Colonic mucosa (tissue), 4 donors: ENCODE measurements at regions not wholly inside any gene's neighbourhood (a gene's known extent, or its start where the extent isn't known, plus 50 kb on each side); places are given as distances from the start of the nearest gene placed in this dataset.

Experiments
- DNase-seq: peaks from one replicate; pipeline ENCODE4 v3.0.0-alpha.2; 2020
- H3K27ac ChIP-seq: fragments of 200-600 bp; one replicate; pipeline ENCODE4 v1.8.0; 2021
- H3K27me3 ChIP-seq: fragments of 200-600 bp; one replicate; pipeline ENCODE4 v1.8.0; 2021
- H3K36me3 ChIP-seq: fragments of 200-600 bp; one replicate; pipeline ENCODE4 v1.8.0; 2021
- H3K4me1 ChIP-seq: fragments of 200-600 bp; one replicate; pipeline ENCODE4 v1.8.0; 2021; ENCODE audit warnings: mild to moderate bottlenecking
- H3K4me3 ChIP-seq: fragments of 200-600 bp; one replicate; pipeline ENCODE4 v1.8.0; 2021
- H3K9ac ChIP-seq, 2 donors: one replicate each; pipeline ENCODE4 v1.7.0; 2013; ENCODE audit warnings: control low read depth in 2 of 2, low read depth in 2 of 2, low read length in 2 of 2
- H3K9me3 ChIP-seq: fragments of 200-600 bp; one replicate; pipeline ENCODE4 v1.8.0; 2021
- CTCF ChIP-seq: fragments of 200-600 bp; IDR thresholded peaks from one replicate; pipeline ENCODE4 v1.8.0; 2022; ENCODE audit warnings: antibody characterized with exemption, mild to moderate bottlenecking
- intact Hi-C: fragments of 100-400 bp; cut with DNase I; formaldehyde crosslinking; loops from one replicate; pipeline ENCODE4 v1.14.1; 2022
- donor health status: healthy.
- donor health status: DM: no; HTN: no; CAD: no.
- donor health status: DM: no; HTN: no; CAD: no.

DNA sequence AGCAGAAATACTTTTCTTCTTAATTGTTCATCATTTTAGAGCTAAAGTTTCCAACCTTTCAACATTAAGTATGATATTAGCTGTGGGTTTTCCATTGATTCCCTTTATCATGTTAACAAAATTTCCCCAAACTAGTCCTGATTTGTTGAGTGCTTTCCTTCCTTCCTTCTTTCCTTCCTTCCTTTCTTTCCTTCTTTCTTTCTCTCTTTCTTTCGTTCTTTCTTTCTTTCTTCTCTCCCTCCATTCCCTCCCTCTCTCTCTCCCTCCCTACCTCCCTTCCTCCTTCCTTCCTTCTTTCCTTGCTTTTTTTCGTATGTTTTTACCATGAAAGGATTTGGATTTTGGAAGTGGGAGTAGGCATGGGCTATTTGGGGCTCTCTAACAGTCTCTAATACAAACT, 133.5 kb downstream of the LMNTD1 start:
- Histone ChIP-seq H3K4me3 (no peak overlapping the region), H3K9ac (no peak overlapping the region), H3K27me3 (no peaks in the 10 kb centered on the region), H3K27ac (no peak overlapping the region), H3K36me3 (no peaks in the 10 kb centered on the region), H3K4me1 (no peaks in the 10 kb centered on the region), H3K9me3 (no peaks in the 10 kb centered on the region)
- intact Hi-C loops: no loop called here
- DNase-seq: no peak
- no peak for TF ChIP-seq CTCF

GRCh38 chr12:25417071-25417470, 136.0 kb downstream of the LMNTD1 start:
- no peak for TF ChIP-seq CTCF
- no peak for DNase-seq
- Histone ChIP-seq H3K9ac (no peak overlapping the region), H3K4me3 (no peak overlapping the region), H3K4me1 (no peaks in the 10 kb centered on the region), H3K36me3 (no peaks in the 10 kb centered on the region), H3K27me3 (no peaks in the 10 kb centered on the region), H3K9me3 (no peaks in the 10 kb centered on the region), H3K27ac (no peak overlapping the region)
- intact Hi-C loops: no loop called here

DNA sequence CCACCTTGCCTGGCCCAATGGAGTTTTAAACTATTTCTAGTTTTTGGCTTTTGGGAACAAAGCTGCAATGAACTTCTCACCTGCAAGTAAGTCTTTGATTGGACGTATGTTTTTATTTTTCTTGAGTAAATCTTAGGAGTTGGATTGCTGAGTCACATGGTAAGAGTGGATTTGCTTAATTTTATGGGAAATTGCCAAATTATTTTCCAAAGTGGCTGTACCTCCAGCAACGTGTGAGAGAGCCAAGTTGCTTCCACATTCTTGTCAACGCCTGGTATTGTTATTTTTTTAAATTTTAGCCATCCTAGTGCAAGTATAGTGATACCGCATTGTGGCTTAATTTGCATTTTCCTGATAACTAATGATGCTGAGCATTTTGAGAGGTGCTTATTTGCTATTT, 136.6 kb downstream of the LMNTD1 start:
- no peaks in the 10 kb centered on the region for H3K36me3 ChIP-seq
- no peak overlapping the region for H3K27ac ChIP-seq
- DNase-seq: no peak
- H3K27me3 ChIP-seq: no peaks in the 10 kb centered on the region
- intact Hi-C loops: no loop called here
- H3K4me1 ChIP-seq: no peaks in the 10 kb centered on the region
- no peak overlapping the region for H3K9ac ChIP-seq
- TF ChIP-seq CTCF: no peak
- H3K4me3 ChIP-seq: no peak overlapping the region
- no peaks in the 10 kb centered on the region for H3K9me3 ChIP-seq

DNA sequence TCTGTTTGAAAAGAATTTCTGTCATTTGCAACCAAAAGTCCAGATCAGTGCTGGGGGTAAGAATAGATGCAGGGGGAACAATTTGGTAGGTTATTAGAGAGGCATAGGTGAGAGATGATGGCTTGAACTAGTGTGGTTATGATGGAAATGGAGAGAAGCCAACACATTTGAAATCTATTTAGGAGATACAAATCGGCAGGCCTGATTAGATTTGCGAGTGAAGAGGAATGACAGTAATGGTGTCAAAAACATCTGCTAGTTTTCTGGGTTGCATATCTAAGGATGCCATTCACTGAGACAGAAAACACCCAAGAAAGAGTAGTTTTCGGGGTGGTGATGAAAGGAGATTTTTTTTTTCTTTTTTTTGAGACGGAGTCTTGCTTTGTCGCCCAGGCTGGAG, 138.1 kb downstream of the LMNTD1 start:
- intact Hi-C loops: no loop called here

GRCh38 chr12:25412735-25413134, 140.3 kb downstream of the LMNTD1 start:
- H3K4me3 ChIP-seq: no peak overlapping the region
- no peaks in the 10 kb centered on the region for H3K36me3 ChIP-seq
- H3K27me3 ChIP-seq: no peaks in the 10 kb centered on the region
- TF ChIP-seq CTCF: no peak
- no peak for DNase-seq
- intact Hi-C loops: no loop called here
- no peak overlapping the region for H3K9ac ChIP-seq
- H3K27ac ChIP-seq: no peak overlapping the region
- no peaks in the 10 kb centered on the region for H3K9me3 ChIP-seq
- no peaks in the 10 kb centered on the region for H3K4me1 ChIP-seq

More for the DNA sequence above, 138.1 kb downstream of the LMNTD1 start:
- Histone ChIP-seq H3K4me1 (no peaks in the 10 kb centered on the region), H3K27ac (no peak overlapping the region), H3K9ac (no peak overlapping the region), H3K27me3 (no peaks in the 10 kb centered on the region), H3K4me3 (no peak overlapping the region), H3K9me3 (no peaks in the 10 kb centered on the region), H3K36me3 (no peaks in the 10 kb centered on the region)
- DNase-seq: no peak
- TF ChIP-seq CTCF: no peak

- Histone ChIP-seq H3K4me1 (no peaks in the 10 kb centered on the region), H3K27me3 (no peaks in the 10 kb centered on the region), H3K27ac (no peak overlapping the region), H3K4me3 (no peak overlapping the region), H3K36me3 (no peaks in the 10 kb centered on the region), H3K9me3 (no peaks in the 10 kb centered on the region), H3K9ac (no peak overlapping the region)
- intact Hi-C loops: no loop called here
- no peak for TF ChIP-seq CTCF
- no peak for DNase-seq
Observed at GRCh38 chr12:25404955-25405354, 148.1 kb downstream of the LMNTD1 start.
